ENCODE measurements at regions not wholly inside any gene's neighbourhood (a gene's known extent, or its start where the extent isn't known, plus 50 kb on each side); places are given as distances from the start of the nearest gene placed in this dataset.

DNA sequence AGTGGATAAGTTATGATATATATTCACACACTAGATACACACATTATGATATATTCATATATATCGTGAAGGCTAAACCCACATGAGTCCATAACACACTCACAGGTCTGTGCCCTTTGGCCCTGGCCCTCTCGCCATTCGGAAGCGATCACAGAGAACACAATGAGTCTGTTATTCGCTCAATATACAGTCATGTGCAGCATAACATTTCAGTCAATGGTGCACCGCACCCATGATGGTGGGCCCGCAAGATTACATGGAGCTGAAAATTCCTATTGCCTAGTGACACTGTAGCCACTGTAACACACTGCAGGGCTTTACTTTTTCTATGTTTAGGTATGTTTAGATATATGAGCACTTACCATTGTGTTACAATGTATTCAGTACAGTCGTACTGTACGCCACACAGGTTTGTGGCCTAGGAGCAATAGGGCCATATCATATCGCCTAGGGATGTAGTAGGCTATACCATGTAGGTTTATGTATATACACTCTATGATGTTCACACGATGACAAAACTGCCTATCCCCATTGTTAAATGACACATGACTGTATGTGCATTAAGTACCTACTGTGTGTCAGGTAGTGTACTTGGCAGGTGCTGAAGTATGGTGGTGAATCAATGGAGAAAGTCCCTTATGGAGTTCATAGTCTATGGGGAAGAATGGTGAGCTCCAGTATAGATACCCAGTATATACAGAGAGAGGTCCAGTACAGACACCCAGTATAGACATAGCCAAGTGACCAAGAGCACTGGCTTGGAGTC, 198.8 kb upstream of the KLF14 start:
- Histone ChIP-seq H2AFZ (ENCODE audit: low read depth, low read length) (no peak overlapping the region), H3K79me2 (ENCODE audit: insufficient read depth, low read length) (peaks cover 100% of the 10 kb centered on the region)

DNA sequence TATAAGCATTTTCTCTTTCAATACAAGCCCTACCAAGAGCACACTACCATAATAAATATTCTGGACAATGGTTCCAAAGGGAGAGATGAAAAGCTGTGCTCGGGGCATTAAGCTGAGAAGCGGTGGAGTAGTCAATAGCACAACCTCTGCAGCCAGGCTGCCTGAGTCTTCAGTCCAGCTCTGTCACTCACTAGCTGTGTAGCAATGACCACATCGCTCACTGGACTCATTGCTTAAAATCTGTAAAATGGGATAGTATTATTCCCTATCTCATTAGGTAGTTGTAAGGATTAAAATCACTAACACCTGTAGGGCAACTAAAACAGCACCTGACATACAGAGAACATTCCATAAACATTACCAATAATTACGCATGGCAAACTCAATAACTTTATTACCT, 199.9 kb upstream of the KLF14 start:
- no peaks in the 10 kb centered on the region for H3K27me3 ChIP-seq (ENCODE audit: insufficient read depth, low read length, poor library complexity)
- peaks cover 53% of the 10 kb centered on the region for H3K36me3 ChIP-seq (ENCODE audit: insufficient read depth, low read length)
- peaks cover 100% of the 10 kb centered on the region for H3K79me2 ChIP-seq (ENCODE audit: insufficient read depth, low read length)
- H4K20me1 ChIP-seq (ENCODE audit: insufficient read depth, low read length), result peaks cover 82% of the 10 kb centered on the region
- DNase-seq, result no peak
- no peak for ATAC-seq (ENCODE audit: insufficient read depth, low read depth)
- no peak overlapping the region for H3K4me3 ChIP-seq (ENCODE audit: low read depth in 1 of 2, low read length in 2 of 2)
- H3K4me1 ChIP-seq (ENCODE audit: insufficient read depth, low read length), result no peaks in the 10 kb centered on the region
- TF ChIP-seq EZH2 (IDR thresholded peaks at IDR 0.05; ENCODE audit: borderline replicate concordance, low read depth, low read length, severe bottlenecking), result no peak
- TF ChIP-seq, protein P1, sequence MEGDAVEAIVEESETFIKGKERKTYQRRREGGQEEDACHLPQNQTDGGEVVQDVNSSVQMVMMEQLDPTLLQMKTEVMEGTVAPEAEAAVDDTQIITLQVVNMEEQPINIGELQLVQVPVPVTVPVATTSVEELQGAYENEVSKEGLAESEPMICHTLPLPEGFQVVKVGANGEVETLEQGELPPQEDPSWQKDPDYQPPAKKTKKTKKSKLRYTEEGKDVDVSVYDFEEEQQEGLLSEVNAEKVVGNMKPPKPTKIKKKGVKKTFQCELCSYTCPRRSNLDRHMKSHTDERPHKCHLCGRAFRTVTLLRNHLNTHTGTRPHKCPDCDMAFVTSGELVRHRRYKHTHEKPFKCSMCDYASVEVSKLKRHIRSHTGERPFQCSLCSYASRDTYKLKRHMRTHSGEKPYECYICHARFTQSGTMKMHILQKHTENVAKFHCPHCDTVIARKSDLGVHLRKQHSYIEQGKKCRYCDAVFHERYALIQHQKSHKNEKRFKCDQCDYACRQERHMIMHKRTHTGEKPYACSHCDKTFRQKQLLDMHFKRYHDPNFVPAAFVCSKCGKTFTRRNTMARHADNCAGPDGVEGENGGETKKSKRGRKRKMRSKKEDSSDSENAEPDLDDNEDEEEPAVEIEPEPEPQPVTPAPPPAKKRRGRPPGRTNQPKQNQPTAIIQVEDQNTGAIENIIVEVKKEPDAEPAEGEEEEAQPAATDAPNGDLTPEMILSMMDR (IDR thresholded peaks at IDR 0.05; ENCODE audit: borderline replicate concordance, extremely low read depth, low read length, poor library complexity, severe bottlenecking), result no peak
- H2AFZ ChIP-seq (ENCODE audit: low read depth, low read length), result no peak overlapping the region
- H3K27ac ChIP-seq (ENCODE audit: low read length), result no peak overlapping the region
- no peak overlapping the region for H3K9ac ChIP-seq (ENCODE audit: low read depth, low read length)
- no peaks in the 10 kb centered on the region for H3K9me3 ChIP-seq (ENCODE audit: insufficient read depth, low read length, severe bottlenecking)
- H3K4me2 ChIP-seq (ENCODE audit: insufficient read depth, low read length), result no peak overlapping the region

More for the DNA sequence above, 198.8 kb upstream of the KLF14 start:
- Histone ChIP-seq H3K27ac (ENCODE audit: low read length) (no peak overlapping the region), H3K27me3 (ENCODE audit: insufficient read depth, low read length, poor library complexity) (no peaks in the 10 kb centered on the region), H3K4me1 (ENCODE audit: insufficient read depth, low read length) (no peaks in the 10 kb centered on the region), H3K9me3 (ENCODE audit: insufficient read depth, low read length, severe bottlenecking) (no peaks in the 10 kb centered on the region), H3K36me3 (ENCODE audit: insufficient read depth, low read length) (peaks cover 51% of the 10 kb centered on the region), H3K9ac (ENCODE audit: low read depth, low read length) (no peak overlapping the region), H3K4me2 (ENCODE audit: insufficient read depth, low read length) (no peak overlapping the region), H4K20me1 (ENCODE audit: insufficient read depth, low read length) (peaks cover 79% of the 10 kb centered on the region), H3K4me3 (ENCODE audit: low read depth in 1 of 2, low read length in 2 of 2) (no peak overlapping the region)
- no peak for DNase-seq
- no peak for ATAC-seq (ENCODE audit: insufficient read depth, low read depth)
- TF ChIP-seq, protein P1 (IDR thresholded peaks at IDR 0.05; ENCODE audit: borderline replicate concordance, extremely low read depth, low read length, poor library complexity, severe bottlenecking), result no peak
- no peak for TF ChIP-seq EZH2 (IDR thresholded peaks at IDR 0.05; ENCODE audit: borderline replicate concordance, low read depth, low read length, severe bottlenecking)

DNA sequence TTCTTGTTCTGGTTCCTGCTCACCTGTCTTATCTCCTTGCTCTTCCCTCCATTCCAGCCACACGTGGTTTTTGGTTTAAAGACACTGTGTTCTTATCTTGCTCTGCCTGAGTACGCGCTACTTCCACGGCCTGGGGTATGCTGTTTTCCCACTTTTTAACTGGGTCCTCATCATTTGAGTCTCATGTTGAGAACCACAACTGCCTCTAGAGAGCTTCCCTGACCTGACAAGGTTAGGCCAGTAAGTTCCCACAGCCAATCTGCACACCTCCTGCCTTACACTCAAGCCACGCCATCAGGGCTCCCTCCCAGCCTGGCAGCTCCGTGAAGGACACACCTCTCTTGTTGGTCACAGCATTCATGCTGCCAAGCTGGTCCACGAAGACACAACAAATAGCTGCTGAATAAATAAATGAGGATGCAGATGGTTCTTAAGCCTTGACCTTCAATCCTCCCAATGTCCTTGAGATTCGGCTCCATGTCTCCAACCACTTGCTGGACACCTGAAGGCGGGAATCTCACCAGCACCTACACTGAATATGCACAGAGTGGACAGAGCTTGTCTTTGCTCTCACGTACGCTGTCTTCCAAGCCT, 201.7 kb upstream of the KLF14 start:
- DNase-seq, result no peak
- Histone ChIP-seq H4K20me1 (ENCODE audit: insufficient read depth, low read length) (peaks cover 78% of the 10 kb centered on the region), H3K9me3 (ENCODE audit: insufficient read depth, low read length, severe bottlenecking) (no peaks in the 10 kb centered on the region), H3K79me2 (ENCODE audit: insufficient read depth, low read length) (peaks cover 100% of the 10 kb centered on the region), H3K9ac (ENCODE audit: low read depth, low read length) (no peak overlapping the region), H3K4me1 (ENCODE audit: insufficient read depth, low read length) (no peaks in the 10 kb centered on the region), H2AFZ (ENCODE audit: low read depth, low read length) (no peak overlapping the region), H3K27me3 (ENCODE audit: insufficient read depth, low read length, poor library complexity) (no peaks in the 10 kb centered on the region), H3K4me3 (ENCODE audit: low read depth in 1 of 2, low read length in 2 of 2) (no peak overlapping the region), H3K36me3 (ENCODE audit: insufficient read depth, low read length) (peaks cover 57% of the 10 kb centered on the region), H3K27ac (ENCODE audit: low read length) (0 out of 2 replicates have a peak overlapping the region, but pooled peaks have one; percentile 0), H3K4me2 (ENCODE audit: insufficient read depth, low read length) (no peak overlapping the region)
- ATAC-seq (ENCODE audit: insufficient read depth, low read depth), result peak; percentile 27; the same call in 1 of the 3 replicates
- TF ChIP-seq, protein P1 (IDR thresholded peaks at IDR 0.05; ENCODE audit: borderline replicate concordance, extremely low read depth, low read length, poor library complexity, severe bottlenecking), result no peak
- no peak for TF ChIP-seq EZH2 (IDR thresholded peaks at IDR 0.05; ENCODE audit: borderline replicate concordance, low read depth, low read length, severe bottlenecking)
